CD4-positive, CD25-positive, alpha-beta regulatory T cell (primary cell): ENCODE measurements at regions not wholly inside any gene's neighbourhood (a gene's known extent, or its start where the extent isn't known, plus 50 kb on each side); places are given as distances from the start of the nearest gene placed in this dataset.

ENCODE experiments used
- ATAC-seq, 2 donors: fragments of 150-1000 bp; cut with Tn5 transposase; one replicate each; pipeline ENCODE4 v1.10.0; 2021; ENCODE audit warnings: low read depth in 2 of 2, moderate number of reproducible peaks in 2 of 2, moderate library complexity in 1 of 2
- DNase-seq, 3 donors: peaks; one replicate each; pipeline versions ENCODE4 v3.0.0 to v3.0.0-alpha.2; 2012 to 2022; ENCODE audit warnings: mixed read lengths in 1 of 3
- H3K27ac ChIP-seq: one replicate; pipeline ENCODE4 v1.7.0; 2013; ENCODE audit warnings: mild to moderate bottlenecking, low read length; ENCODE audit not compliant: insufficient read depth, poor library complexity, severe bottlenecking
- H3K27me3 ChIP-seq: one replicate; pipeline ENCODE4 v1.7.0; 2013; ENCODE audit warnings: low read length; ENCODE audit not compliant: control insufficient read depth, insufficient read depth
- H3K36me3 ChIP-seq: one replicate; pipeline ENCODE4 v1.7.0; 2013; ENCODE audit warnings: mild to moderate bottlenecking, low read length, moderate library complexity; ENCODE audit not compliant: control insufficient read depth, insufficient read depth
- H3K4me1 ChIP-seq: 2 replicates; pipeline ENCODE4 v1.7.0; 2013; ENCODE audit warnings: mild to moderate bottlenecking, low read length; ENCODE audit not compliant: insufficient read depth, control insufficient read depth, poor library complexity, severe bottlenecking
- H3K4me3 ChIP-seq: one replicate; pipeline ENCODE4 v1.7.0; 2013; ENCODE audit warnings: low read depth, mild to moderate bottlenecking, low read length, moderate library complexity
- H3K9me3 ChIP-seq, 2 experiments: 1 replicate in 1 of 2; 2 replicates in 1 of 2; pipeline ENCODE4 v1.7.0; 2013; ENCODE audit warnings: low read length in 2 of 2, mild to moderate bottlenecking in 1 of 2, moderate library complexity in 1 of 2; ENCODE audit not compliant: control insufficient read depth in 2 of 2
- H3K27ac Mint-ChIP-seq, 3 donors: one replicate each; pipeline ENCODE4 v1.8.0; 2020 to 2022; ENCODE audit warnings: mild to moderate bottlenecking in 3 of 3, mixed read lengths in 3 of 3, moderate library complexity in 2 of 3
- H3K27me3 Mint-ChIP-seq: one replicate; pipeline ENCODE4 v1.8.0; 2022; ENCODE audit warnings: mild to moderate bottlenecking, mixed read lengths
- H3K36me3 Mint-ChIP-seq: one replicate; pipeline ENCODE4 v1.8.0; 2020; ENCODE audit warnings: mixed read lengths
- H3K4me1 Mint-ChIP-seq, 4 donors: one replicate each; pipeline ENCODE4 v1.8.0; 2020 to 2022; ENCODE audit warnings: mixed read lengths in 4 of 4, mild to moderate bottlenecking in 1 of 4
- H3K4me3 Mint-ChIP-seq, 4 donors: one replicate each; pipeline ENCODE4 v1.8.0; 2020 to 2022; ENCODE audit warnings: mild to moderate bottlenecking in 4 of 4, mixed read lengths in 4 of 4, moderate library complexity in 3 of 4
- H3K9me3 Mint-ChIP-seq, 7 donors: one replicate each; pipeline ENCODE4 v1.8.0; 2020 to 2022; ENCODE audit warnings: mixed read lengths in 7 of 7, mild to moderate bottlenecking in 3 of 7, moderate library complexity in 2 of 7

DNA sequence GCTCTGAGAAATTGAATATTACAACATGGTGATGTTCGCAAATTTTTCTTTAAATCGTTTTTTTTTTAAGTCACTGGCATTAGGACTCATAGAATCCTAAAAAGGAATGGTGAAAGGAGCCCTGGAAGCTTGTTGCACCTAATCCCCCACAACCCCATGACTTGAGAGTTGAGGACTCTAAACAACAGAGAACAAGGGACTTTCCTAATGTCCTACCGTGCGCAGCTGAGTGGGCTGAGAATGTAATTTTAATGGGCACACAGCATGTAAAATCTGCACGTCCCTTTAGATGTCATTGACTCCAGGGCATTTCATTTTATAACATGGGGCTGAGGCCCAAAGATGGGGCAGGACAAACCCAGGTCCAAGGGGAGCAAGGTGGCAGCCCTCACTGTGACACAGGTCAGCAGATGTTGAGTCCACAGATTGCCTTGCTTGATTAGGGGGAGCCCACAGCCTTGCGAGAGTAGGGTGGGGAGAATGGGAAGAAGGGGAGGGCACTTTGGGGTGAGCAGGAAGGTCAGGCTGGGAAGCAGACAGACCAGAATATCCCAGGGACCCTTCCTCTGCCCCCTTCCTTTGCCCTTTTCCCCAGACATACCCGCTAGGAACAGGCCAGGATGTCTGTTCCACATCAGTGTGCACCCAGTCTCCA lies 208.4 kb upstream of the ZMIZ1 start:
- no peaks in the 10 kb centered on the region for H3K9me3 Mint-ChIP-seq
- H3K4me3 ChIP-seq = no peak overlapping the region
- no peaks in the 10 kb centered on the region for H3K4me1 ChIP-seq
- H3K4me3 Mint-ChIP-seq = no peak overlapping the region
- H3K27me3 Mint-ChIP-seq = peaks cover 8% of the 10 kb centered on the region
- H3K4me1 Mint-ChIP-seq = no peaks in the 10 kb centered on the region
- no peak overlapping the region for H3K27ac Mint-ChIP-seq
- H3K9me3 ChIP-seq = no peaks in the 10 kb centered on the region
- H3K36me3 ChIP-seq = no peaks in the 10 kb centered on the region
- ATAC-seq = no peak
- no peaks in the 10 kb centered on the region for H3K36me3 Mint-ChIP-seq
- H3K27me3 ChIP-seq = peaks cover 3% of the 10 kb centered on the region
- DNase-seq = no peak
- H3K27ac ChIP-seq = no peak overlapping the region

- no peak for ATAC-seq
- Mint-ChIP-seq H3K27ac (no peak overlapping the region), H3K4me3 (no peak overlapping the region), H3K27me3 (peaks cover 8% of the 10 kb centered on the region), H3K9me3 (no peaks in the 10 kb centered on the region), H3K36me3 (no peaks in the 10 kb centered on the region), H3K4me1 (no peaks in the 10 kb centered on the region)
- DNase-seq = no peak
- Histone ChIP-seq H3K27me3 (peaks cover 3% of the 10 kb centered on the region), H3K36me3 (no peaks in the 10 kb centered on the region), H3K4me1 (no peaks in the 10 kb centered on the region), H3K9me3 (no peaks in the 10 kb centered on the region), H3K4me3 (no peak overlapping the region), H3K27ac (no peak overlapping the region)
These were observed 207.0 kb upstream of the ZMIZ1 start for GRCh38 chr10:78861529-78862327.

- no peaks in the 10 kb centered on the region for H3K36me3 Mint-ChIP-seq
- H3K4me1 Mint-ChIP-seq = no peaks in the 10 kb centered on the region
- ATAC-seq = no peak
These were observed 206.5 kb upstream of the ZMIZ1 start for GRCh38 chr10:78862328-78862640.

DNA sequence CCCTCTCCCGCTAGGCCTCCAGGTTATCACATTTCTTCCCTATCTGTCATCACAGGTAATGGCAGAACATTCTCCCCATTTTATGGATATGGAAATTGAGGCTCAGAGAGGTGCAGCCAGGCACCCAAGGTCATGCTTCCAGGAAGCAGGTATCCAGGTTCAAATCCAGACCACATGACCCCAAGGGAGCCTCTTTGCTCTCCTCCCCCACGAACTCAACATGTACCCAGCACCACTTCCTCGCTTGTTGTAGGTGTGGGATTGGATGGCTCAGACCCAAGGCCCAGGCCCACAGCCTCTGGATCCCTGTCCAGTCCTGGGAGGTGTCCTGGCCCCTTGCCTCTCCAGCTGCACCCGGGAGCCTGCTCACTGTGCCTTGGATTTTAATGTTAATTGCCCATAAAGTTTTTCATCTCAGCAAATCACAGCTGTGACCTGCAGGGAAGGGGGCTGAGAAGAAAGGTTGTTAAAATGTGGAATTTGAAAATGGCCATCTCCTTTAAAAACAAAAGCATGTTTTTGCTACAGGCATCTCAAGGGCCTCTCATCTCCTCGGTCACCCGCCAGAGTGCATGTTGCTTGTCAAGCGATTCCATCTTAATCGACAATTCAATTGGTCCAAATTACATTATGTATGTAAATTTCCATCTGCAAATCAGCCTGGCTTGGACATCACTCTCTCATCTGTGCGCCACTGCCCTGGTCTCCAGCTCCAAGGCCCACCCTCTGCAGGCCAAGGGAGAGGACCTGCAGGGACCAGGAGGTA lies 205.4 kb upstream of the ZMIZ1 start:
- no peak for ATAC-seq
- no peak overlapping the region for H3K27ac ChIP-seq
- H3K27ac Mint-ChIP-seq = no peak overlapping the region
- no peaks in the 10 kb centered on the region for H3K9me3 Mint-ChIP-seq
- H3K27me3 ChIP-seq = no peaks in the 10 kb centered on the region
- H3K36me3 ChIP-seq = no peaks in the 10 kb centered on the region
- H3K4me1 ChIP-seq = no peaks in the 10 kb centered on the region
- H3K4me1 Mint-ChIP-seq = no peaks in the 10 kb centered on the region
- H3K36me3 Mint-ChIP-seq = no peaks in the 10 kb centered on the region
- H3K9me3 ChIP-seq = no peaks in the 10 kb centered on the region
- DNase-seq = no peak
- no peak overlapping the region for H3K4me3 ChIP-seq
- peaks cover 8% of the 10 kb centered on the region for H3K27me3 Mint-ChIP-seq
- no peak overlapping the region for H3K4me3 Mint-ChIP-seq

More at GRCh38 chr10:78862328-78862640, 206.5 kb upstream of the ZMIZ1 start:
- DNase-seq = no peak
- Mint-ChIP-seq H3K4me3 (no peak overlapping the region), H3K27me3 (peaks cover 8% of the 10 kb centered on the region), H3K9me3 (no peaks in the 10 kb centered on the region), H3K27ac (no peak overlapping the region)
- H3K4me1 ChIP-seq = no peaks in the 10 kb centered on the region
- no peak overlapping the region for H3K4me3 ChIP-seq
- no peak overlapping the region for H3K27ac ChIP-seq
- H3K9me3 ChIP-seq = no peaks in the 10 kb centered on the region
- no peaks in the 10 kb centered on the region for H3K36me3 ChIP-seq
- H3K27me3 ChIP-seq = peaks cover 3% of the 10 kb centered on the region

GRCh38 chr10:78863906-78864239 lies 204.9 kb upstream of the ZMIZ1 start:
- Mint-ChIP-seq H3K4me3 (no peak overlapping the region), H3K36me3 (no peaks in the 10 kb centered on the region), H3K4me1 (no peaks in the 10 kb centered on the region), H3K27ac (no peak overlapping the region), H3K27me3 (peaks cover 9% of the 10 kb centered on the region), H3K9me3 (no peaks in the 10 kb centered on the region)
- no peak for DNase-seq
- no peak overlapping the region for H3K4me3 ChIP-seq
- H3K27ac ChIP-seq = no peak overlapping the region
- no peaks in the 10 kb centered on the region for H3K4me1 ChIP-seq
- no peaks in the 10 kb centered on the region for H3K9me3 ChIP-seq
- ATAC-seq = no peak
- no peaks in the 10 kb centered on the region for H3K27me3 ChIP-seq
- no peaks in the 10 kb centered on the region for H3K36me3 ChIP-seq

- Histone ChIP-seq H3K4me3 (no peak overlapping the region), H3K9me3 (no peaks in the 10 kb centered on the region), H3K36me3 (no peaks in the 10 kb centered on the region), H3K27ac (no peak overlapping the region), H3K4me1 (no peaks in the 10 kb centered on the region), H3K27me3 (no peaks in the 10 kb centered on the region)
- H3K9me3 Mint-ChIP-seq = no peaks in the 10 kb centered on the region
- no peak for DNase-seq
- H3K4me1 Mint-ChIP-seq = no peaks in the 10 kb centered on the region
- no peak overlapping the region for H3K27ac Mint-ChIP-seq
- peaks cover 11% of the 10 kb centered on the region for H3K27me3 Mint-ChIP-seq
- H3K36me3 Mint-ChIP-seq = no peaks in the 10 kb centered on the region
- no peak for ATAC-seq
- H3K4me3 Mint-ChIP-seq = no peak overlapping the region
These were observed 203.8 kb upstream of the ZMIZ1 start for GRCh38 chr10:78864761-78865537.

DNA sequence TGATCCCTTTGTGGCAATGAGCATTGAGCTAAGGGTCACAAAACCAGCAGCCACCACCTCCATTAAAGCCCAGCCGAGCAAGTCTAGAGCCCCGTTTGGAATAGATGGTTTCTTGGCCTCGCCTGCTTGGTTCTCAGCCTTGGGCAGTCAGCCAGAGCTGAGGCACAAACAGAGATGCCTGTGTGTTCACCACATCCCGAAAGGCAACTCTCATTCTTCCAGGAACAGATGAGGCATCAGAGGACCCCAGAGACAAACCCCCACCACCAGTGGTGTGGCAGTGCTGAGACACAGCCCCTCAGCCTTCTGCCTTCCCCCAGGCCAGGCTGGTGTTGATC lies 203.3 kb upstream of the ZMIZ1 start:
- no peaks in the 10 kb centered on the region for H3K36me3 ChIP-seq
- no peaks in the 10 kb centered on the region for H3K4me1 Mint-ChIP-seq

More for the DNA sequence above, 203.3 kb upstream of the ZMIZ1 start:
- H3K4me3 ChIP-seq = no peak overlapping the region
- peaks cover 16% of the 10 kb centered on the region for H3K27me3 Mint-ChIP-seq
- H3K36me3 Mint-ChIP-seq = no peaks in the 10 kb centered on the region
- H3K4me3 Mint-ChIP-seq = no peak overlapping the region
- H3K27me3 ChIP-seq = no peaks in the 10 kb centered on the region
- no peak overlapping the region for H3K27ac ChIP-seq
- no peak overlapping the region for H3K27ac Mint-ChIP-seq
- no peaks in the 10 kb centered on the region for H3K4me1 ChIP-seq
- H3K9me3 ChIP-seq = no peaks in the 10 kb centered on the region
- DNase-seq = no peak
- H3K9me3 Mint-ChIP-seq = no peaks in the 10 kb centered on the region
- no peak for ATAC-seq
